Left hindlimb (tissue), 1 donor: ENCODE measurements at regions not wholly inside any gene's neighbourhood (a gene's known extent, or its start where the extent isn't known, plus 50 kb on each side); places are given as distances from the start of the nearest gene placed in this dataset.

ENCODE experiments used
- DNase-seq: peaks from one replicate; pipeline ENCODE4 v3.0.0-alpha.2; 2018

DNA sequence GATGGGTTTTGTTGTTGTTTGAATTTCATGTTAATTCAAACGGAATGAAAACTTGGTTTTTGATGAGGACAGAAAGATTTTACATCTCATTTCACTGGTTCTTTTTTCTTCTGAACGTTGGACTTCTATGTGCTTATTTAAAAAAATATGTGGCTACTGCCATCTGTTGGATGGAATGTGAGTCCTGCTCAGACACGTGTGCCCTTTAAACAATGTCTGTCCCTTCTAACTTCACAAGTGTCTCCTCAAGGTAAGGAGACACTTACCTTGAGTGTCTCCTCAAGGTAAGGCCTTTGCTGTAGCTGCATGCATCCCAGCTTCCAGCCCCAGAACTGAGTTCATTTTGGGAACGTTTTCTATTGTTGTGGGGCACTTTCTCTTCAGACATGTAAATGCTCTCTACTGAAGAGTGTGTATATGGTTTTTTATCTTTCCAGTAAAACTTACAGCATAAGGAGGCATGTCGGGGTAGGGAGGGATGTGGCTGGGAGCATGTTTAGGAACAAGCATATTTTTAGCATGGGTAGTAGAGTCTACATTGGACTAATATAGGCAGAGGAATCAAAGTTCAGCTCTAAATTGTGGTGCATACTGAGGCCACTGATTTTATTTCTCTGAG is 63.1 kb upstream of the UBE3A start:
- no peak for DNase-seq

DNA sequence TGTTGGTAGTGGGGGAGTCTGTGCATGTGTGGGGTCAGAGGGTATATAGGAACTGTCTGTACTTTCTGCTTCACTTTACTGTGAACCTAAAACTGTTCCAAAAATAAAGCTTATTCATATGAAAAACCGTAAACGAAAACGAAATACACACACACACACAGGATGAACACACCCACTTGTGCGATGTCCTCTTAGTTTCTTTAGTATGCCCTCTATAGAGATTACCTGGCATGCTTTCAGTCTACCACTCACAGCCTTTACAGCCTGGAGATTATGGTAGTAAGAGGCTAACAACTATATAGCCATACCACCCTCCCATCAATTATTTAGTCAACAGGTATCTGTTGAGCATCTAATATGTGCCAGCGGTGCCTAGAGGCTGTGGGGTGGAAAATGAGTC is 60.0 kb upstream of the UBE3A start:
- no peak for DNase-seq

DNA sequence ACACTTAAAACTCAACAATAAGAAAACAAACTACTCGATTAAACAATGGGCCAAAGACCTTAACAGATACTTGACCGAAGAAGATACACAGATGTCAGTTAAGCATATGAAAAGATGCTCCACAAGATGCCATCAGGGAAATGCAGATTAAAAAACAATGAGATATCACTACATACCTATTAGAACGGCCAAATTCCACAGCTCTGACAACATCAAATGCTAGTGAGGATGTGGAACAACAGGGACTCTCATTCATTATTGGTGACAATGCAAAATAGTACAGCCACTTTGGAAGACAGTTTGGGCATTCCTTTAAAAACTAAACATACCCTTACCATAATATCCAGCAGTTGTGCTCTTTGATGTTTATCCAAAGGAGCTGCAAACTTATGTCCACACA is 59.1 kb upstream of the UBE3A start:
- no peak for DNase-seq

- DNase-seq = no peak
These were observed 55.2 kb upstream of the UBE3A start for GRCh38 chr15:25493823-25494526.

DNA sequence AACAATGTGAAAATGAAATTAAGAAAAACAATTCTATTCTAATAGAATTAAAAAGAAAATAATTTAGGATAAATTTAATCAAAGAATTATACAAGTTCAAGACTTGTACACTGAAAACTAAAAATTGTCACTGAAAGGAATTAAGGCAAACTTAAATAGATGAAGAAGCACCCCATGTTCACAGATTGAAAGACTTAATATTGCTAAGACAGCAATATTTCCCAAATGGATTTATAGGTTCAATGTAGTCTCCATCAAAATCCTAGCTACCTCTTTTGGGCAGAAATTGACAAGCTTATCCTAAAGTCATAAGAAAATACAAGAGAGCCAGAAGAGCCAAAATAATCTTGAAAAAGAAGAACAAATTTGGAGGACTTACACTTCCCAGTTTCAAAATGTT is 53.5 kb upstream of the UBE3A start:
- no peak for DNase-seq
